HepG2 (cell line): ENCODE measurements at regions not wholly inside any gene's neighbourhood (a gene's known extent, or its start where the extent isn't known, plus 50 kb on each side); places are given as distances from the start of the nearest gene placed in this dataset.

Source experiments
- CTCF ChIP-seq: sonication (generic); formaldehyde crosslinking; IDR thresholded peaks from 2 replicates; pipeline ENCODE4 v1.5.0; 2020; ENCODE audit warnings: mild to moderate bottlenecking, missing genetic modification reagents, moderate library complexity
- EP300 ChIP-seq, 3 experiments: sonication (generic) in 1 of 3; formaldehyde crosslinking in 1 of 3; IDR thresholded peaks; 2 replicates each; pipeline versions ENCODE4 v1.5.1 to v1.6.1; 2011 to 2020; ENCODE audit warnings: low read depth in 2 of 3, low read length in 2 of 3, borderline replicate concordance in 1 of 3, improper control_type of control experiment in 1 of 3, mild to moderate bottlenecking in 1 of 3, missing genetic modification reagents in 1 of 3, moderate library complexity in 1 of 3
- PCBP2 ChIP-seq: fragments of 200-400 bp; formaldehyde crosslinking; optimal IDR thresholded peaks from 2 replicates; pipeline ENCODE3; 2018; ENCODE audit warnings: low read length, low read depth; ENCODE audit not compliant: poor library complexity, severe bottlenecking
- POLR2AphosphoS5 ChIP-seq: IDR thresholded peaks from 2 replicates; pipeline ENCODE4 v1.6.1; 2012; ENCODE audit warnings: low read depth, low read length
- SMARCC2 ChIP-seq: fragments of 450-650 bp; IDR thresholded peaks from 2 replicates; pipeline ENCODE4 v1.6.1; 2017; ENCODE audit warnings: antibody characterized with exemption, mild to moderate bottlenecking
- XRCC5 ChIP-seq: fragments of 200-400 bp; formaldehyde crosslinking; optimal IDR thresholded peaks from 2 replicates; pipeline ENCODE3; 2017; ENCODE audit warnings: mild to moderate bottlenecking, low read length
- ZKSCAN5 ChIP-seq: sonication (generic); formaldehyde crosslinking; IDR thresholded peaks from 2 replicates; pipeline ENCODE4 v1.5.1; 2020; ENCODE audit warnings: mild to moderate bottlenecking, missing genetic modification reagents
- ZNF280B ChIP-seq: sonication (generic); formaldehyde crosslinking; IDR thresholded peaks from 2 replicates; pipeline ENCODE4 v1.5.0; 2020; ENCODE audit warnings: missing genetic modification reagents, mild to moderate bottlenecking, borderline replicate concordance
- ZNF350 ChIP-seq: sonication (generic); formaldehyde crosslinking; IDR thresholded peaks from 2 replicates; pipeline ENCODE4 v1.4.0; 2020; ENCODE audit warnings: mild to moderate bottlenecking, low read depth, missing genetic modification reagents, borderline replicate concordance

DNA sequence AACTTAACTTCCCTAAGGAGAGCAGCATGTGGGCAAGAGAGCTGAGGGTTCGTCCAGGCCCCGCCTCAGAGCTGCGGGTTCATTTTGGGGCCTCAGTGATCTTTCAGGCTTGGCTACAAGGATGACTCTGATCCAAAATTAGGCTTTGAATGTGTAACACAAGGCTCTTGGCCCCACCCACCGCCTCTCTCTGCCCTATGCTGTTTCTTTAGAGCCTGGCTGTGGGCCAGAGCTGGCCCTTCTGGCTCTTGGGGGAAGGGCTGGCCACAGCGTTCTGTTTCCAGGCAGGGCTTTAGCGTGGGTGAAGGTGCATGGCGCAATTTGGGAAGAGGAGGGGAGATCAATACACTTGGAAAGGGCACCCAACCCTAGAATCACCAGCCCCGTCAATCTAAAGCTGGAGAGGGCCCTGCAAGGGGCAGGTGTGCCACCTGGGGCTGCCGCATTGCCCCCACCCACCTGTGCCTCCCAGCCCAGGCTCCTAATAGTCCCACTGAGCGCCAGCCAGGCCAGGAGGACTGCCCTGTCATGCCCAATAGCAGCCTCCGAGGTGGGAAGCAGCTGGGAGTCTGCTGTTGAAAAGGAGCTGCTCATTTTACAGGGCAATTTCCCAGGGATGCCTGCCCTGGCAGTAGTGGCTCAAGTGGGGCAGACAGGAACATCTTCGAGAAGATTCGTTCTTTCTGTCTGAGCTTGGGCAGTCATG is 84.5 kb upstream of the MAML3 start:
- no peak for TF ChIP-seq CTCF
- no peak for TF ChIP-seq EP300 (IDR thresholded peaks at IDR 0.05; ENCODE audit: low read depth in 2 of 2, low read length in 2 of 2)
- no peak for TF ChIP-seq EP300 (CRISPR knock-in tag; IDR thresholded peaks at IDR 0.05; ENCODE audit: borderline replicate concordance)
- TF ChIP-seq POLR2AphosphoS5, result no peak
- TF ChIP-seq ZNF350, result no peak
- TF ChIP-seq XRCC5, result no peak
- TF ChIP-seq ZKSCAN5 (CRISPR knock-in tag), result no peak
- TF ChIP-seq PCBP2, result no peak
- no peak for TF ChIP-seq ZNF280B (CRISPR knock-in tag)
- TF ChIP-seq SMARCC2, result no peak
